ENCODE measurements at regions not wholly inside any gene's neighbourhood (a gene's known extent, or its start where the extent isn't known, plus 50 kb on each side); places are given as distances from the start of the nearest gene placed in this dataset.

- Histone ChIP-seq H3K27ac (ENCODE audit: low read depth, low read length) (no peak overlapping the region), H4K20me1 (ENCODE audit: insufficient read depth, low read length) (no peaks in the 10 kb centered on the region), H3K9me3 (ENCODE audit: low read depth, low read length) (no peaks in the 10 kb centered on the region), H3K27me3 (ENCODE audit: insufficient read depth, low read length) (no peaks in the 10 kb centered on the region), H3K4me3 (ENCODE audit: insufficient read depth, low read length) (no peak overlapping the region), H3K79me2 (ENCODE audit: insufficient read depth, low read length) (no peaks in the 10 kb centered on the region), H3K4me2 (ENCODE audit: insufficient read depth, low read length) (no peak overlapping the region), H3K36me3 (ENCODE audit: insufficient read depth, low read length) (no peaks in the 10 kb centered on the region), H2AFZ (ENCODE audit: low read length) (no peak overlapping the region), H3K4me1 (ENCODE audit: insufficient read depth, low read length) (peaks cover 13% of the 10 kb centered on the region)
- no peak for DNase-seq (ENCODE audit: insufficient read length, low spot score, missing footprints)
- TF ChIP-seq, protein P1, sequence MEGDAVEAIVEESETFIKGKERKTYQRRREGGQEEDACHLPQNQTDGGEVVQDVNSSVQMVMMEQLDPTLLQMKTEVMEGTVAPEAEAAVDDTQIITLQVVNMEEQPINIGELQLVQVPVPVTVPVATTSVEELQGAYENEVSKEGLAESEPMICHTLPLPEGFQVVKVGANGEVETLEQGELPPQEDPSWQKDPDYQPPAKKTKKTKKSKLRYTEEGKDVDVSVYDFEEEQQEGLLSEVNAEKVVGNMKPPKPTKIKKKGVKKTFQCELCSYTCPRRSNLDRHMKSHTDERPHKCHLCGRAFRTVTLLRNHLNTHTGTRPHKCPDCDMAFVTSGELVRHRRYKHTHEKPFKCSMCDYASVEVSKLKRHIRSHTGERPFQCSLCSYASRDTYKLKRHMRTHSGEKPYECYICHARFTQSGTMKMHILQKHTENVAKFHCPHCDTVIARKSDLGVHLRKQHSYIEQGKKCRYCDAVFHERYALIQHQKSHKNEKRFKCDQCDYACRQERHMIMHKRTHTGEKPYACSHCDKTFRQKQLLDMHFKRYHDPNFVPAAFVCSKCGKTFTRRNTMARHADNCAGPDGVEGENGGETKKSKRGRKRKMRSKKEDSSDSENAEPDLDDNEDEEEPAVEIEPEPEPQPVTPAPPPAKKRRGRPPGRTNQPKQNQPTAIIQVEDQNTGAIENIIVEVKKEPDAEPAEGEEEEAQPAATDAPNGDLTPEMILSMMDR (IDR thresholded peaks at IDR 0.05; ENCODE audit: extremely low read depth, low read depth, low read length): no peak
These were observed 61.5 kb upstream of the EED start for GRCh38 chr11:86182976-86183584.

DNA sequence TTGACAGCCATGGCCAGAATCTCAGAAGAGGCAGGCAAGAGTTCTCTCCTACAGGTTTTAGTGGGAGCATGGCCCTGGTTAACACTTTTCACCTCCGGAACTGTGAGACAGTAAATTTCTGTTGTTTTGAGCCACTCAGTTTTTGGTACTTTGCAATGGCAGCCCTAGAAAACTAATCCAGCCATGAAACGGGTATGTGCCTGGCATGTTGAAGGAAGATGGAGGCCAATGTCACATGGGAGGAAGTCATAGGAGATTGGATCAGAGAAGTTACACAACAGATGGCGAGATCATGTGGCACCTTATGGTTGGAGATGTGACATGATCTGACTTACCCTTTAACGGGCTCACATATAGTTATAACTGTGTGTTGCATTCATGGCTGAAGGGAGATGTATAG lies 63.2 kb upstream of the EED start:
- Histone ChIP-seq H3K79me2 (ENCODE audit: insufficient read depth, low read length) (no peaks in the 10 kb centered on the region), H3K9me3 (ENCODE audit: low read depth, low read length) (no peaks in the 10 kb centered on the region), H3K4me1 (ENCODE audit: insufficient read depth, low read length) (peaks cover 25% of the 10 kb centered on the region), H2AFZ (ENCODE audit: low read length) (no peak overlapping the region), H3K4me2 (ENCODE audit: insufficient read depth, low read length) (no peak overlapping the region), H3K36me3 (ENCODE audit: insufficient read depth, low read length) (no peaks in the 10 kb centered on the region), H4K20me1 (ENCODE audit: insufficient read depth, low read length) (no peaks in the 10 kb centered on the region), H3K27me3 (ENCODE audit: insufficient read depth, low read length) (no peaks in the 10 kb centered on the region), H3K27ac (ENCODE audit: low read depth, low read length) (no peak overlapping the region), H3K4me3 (ENCODE audit: insufficient read depth, low read length) (no peak overlapping the region)
- no peak for DNase-seq (ENCODE audit: insufficient read length, low spot score, missing footprints)
- TF ChIP-seq, protein P1 (IDR thresholded peaks at IDR 0.05; ENCODE audit: extremely low read depth, low read depth, low read length): no peak

- TF ChIP-seq, protein P1 (IDR thresholded peaks at IDR 0.05; ENCODE audit: extremely low read depth, low read depth, low read length): no peak
These were observed 63.7 kb upstream of the EED start for GRCh38 chr11:86180851-86181250.

GRCh38 chr11:86180423-86180822 lies 64.1 kb upstream of the EED start:
- H2AFZ ChIP-seq (ENCODE audit: low read length): no peak overlapping the region
- no peaks in the 10 kb centered on the region for H3K36me3 ChIP-seq (ENCODE audit: insufficient read depth, low read length)
- no peaks in the 10 kb centered on the region for H4K20me1 ChIP-seq (ENCODE audit: insufficient read depth, low read length)
- H3K4me3 ChIP-seq (ENCODE audit: insufficient read depth, low read length): no peak overlapping the region
- DNase-seq (ENCODE audit: insufficient read length, low spot score, missing footprints): no peak
- TF ChIP-seq, protein P1 (IDR thresholded peaks at IDR 0.05; ENCODE audit: extremely low read depth, low read depth, low read length): no peak
- no peak overlapping the region for H3K27ac ChIP-seq (ENCODE audit: low read depth, low read length)
- H3K27me3 ChIP-seq (ENCODE audit: insufficient read depth, low read length): no peaks in the 10 kb centered on the region
- H3K79me2 ChIP-seq (ENCODE audit: insufficient read depth, low read length): no peaks in the 10 kb centered on the region
- no peak overlapping the region for H3K4me2 ChIP-seq (ENCODE audit: insufficient read depth, low read length)
- H3K4me1 ChIP-seq (ENCODE audit: insufficient read depth, low read length): peaks cover 34% of the 10 kb centered on the region
- H3K9me3 ChIP-seq (ENCODE audit: low read depth, low read length): no peaks in the 10 kb centered on the region

More at GRCh38 chr11:86180851-86181250, 63.7 kb upstream of the EED start:
- Histone ChIP-seq H3K4me1 (ENCODE audit: insufficient read depth, low read length) (peaks cover 30% of the 10 kb centered on the region), H3K4me2 (ENCODE audit: insufficient read depth, low read length) (no peak overlapping the region), H3K27ac (ENCODE audit: low read depth, low read length) (no peak overlapping the region), H3K36me3 (ENCODE audit: insufficient read depth, low read length) (no peaks in the 10 kb centered on the region), H4K20me1 (ENCODE audit: insufficient read depth, low read length) (no peaks in the 10 kb centered on the region), H3K4me3 (ENCODE audit: insufficient read depth, low read length) (no peak overlapping the region), H3K27me3 (ENCODE audit: insufficient read depth, low read length) (no peaks in the 10 kb centered on the region), H3K79me2 (ENCODE audit: insufficient read depth, low read length) (no peaks in the 10 kb centered on the region), H2AFZ (ENCODE audit: low read length) (no peak overlapping the region), H3K9me3 (ENCODE audit: low read depth, low read length) (no peaks in the 10 kb centered on the region)
- DNase-seq (ENCODE audit: insufficient read length, low spot score, missing footprints): no peak

Data from osteoblast (primary cell).